Head of caudate nucleus (tissue), 42 donors: ENCODE measurements at regions not wholly inside any gene's neighbourhood (a gene's known extent, or its start where the extent isn't known, plus 50 kb on each side); places are given as distances from the start of the nearest gene placed in this dataset.

Experiments
- DNase-seq, 42 donors: peaks; one replicate each; pipeline versions ENCODE4 v3.0.0 to v3.0.0-alpha.2; 2020 to 2021; ENCODE audit warnings: mixed read lengths in 7 of 42
- intact Hi-C: fragments of 100-400 bp; cut with DNase I; formaldehyde crosslinking; loops from one replicate; pipeline ENCODE4 v1.15.0; 2022

- no peak for DNase-seq
- intact Hi-C loops = no loop called here
These were observed 128.9 kb downstream of the CCT6B start for GRCh38 chr17:34832376-34832775.

GRCh38 chr17:34827008-34827407 lies 134.3 kb downstream of the CCT6B start:
- intact Hi-C loops = no loop called here
- no peak for DNase-seq

GRCh38 chr17:34826332-34826731 lies 134.9 kb downstream of the CCT6B start:
- DNase-seq = no peak

GRCh38 chr17:34825884-34826283 lies 135.4 kb downstream of the CCT6B start:
- no peak for DNase-seq
- intact Hi-C loops = no loop called here

More at GRCh38 chr17:34826332-34826731, 134.9 kb downstream of the CCT6B start:
- intact Hi-C loops = no loop called here

GRCh38 chr17:34825102-34825501 lies 136.2 kb downstream of the CCT6B start:
- intact Hi-C loops = no loop called here
- no peak for DNase-seq

- no peak for DNase-seq
- intact Hi-C loops = no loop called here
These were observed 138.2 kb downstream of the CCT6B start for GRCh38 chr17:34823023-34823422.

GRCh38 chr17:34822007-34822739 lies 139.1 kb downstream of the CCT6B start:
- no peak for DNase-seq
- intact Hi-C loops = no loop called here

- DNase-seq = no peak
- intact Hi-C loops = no loop called here
These were observed 140.3 kb downstream of the CCT6B start for GRCh38 chr17:34820922-34821321.

- DNase-seq = no peak
- intact Hi-C loops = no loop called here
These were observed 140.9 kb downstream of the CCT6B start for GRCh38 chr17:34820248-34820801.

- DNase-seq = no peak
- intact Hi-C loops = no loop called here
These were observed 143.8 kb downstream of the CCT6B start for GRCh38 chr17:34817252-34818035.

GRCh38 chr17:34816848-34817247 lies 144.4 kb downstream of the CCT6B start:
- intact Hi-C loops = no loop called here
- no peak for DNase-seq

- DNase-seq = no peak
- intact Hi-C loops = no loop called here
These were observed 148.0 kb downstream of the CCT6B start for GRCh38 chr17:34813290-34813689.

- no peak for DNase-seq
- intact Hi-C loops = no loop called here
These were observed 149.7 kb downstream of the CCT6B start for GRCh38 chr17:34811561-34811960.

GRCh38 chr17:34800661-34801060 lies 160.6 kb downstream of the CCT6B start:
- intact Hi-C loops = no loop called here
- DNase-seq = no peak

- DNase-seq = no peak
- intact Hi-C loops = no loop called here
These were observed 161.5 kb downstream of the CCT6B start for GRCh38 chr17:34799751-34800150.

GRCh38 chr17:34798581-34798980 lies 162.7 kb downstream of the CCT6B start:
- intact Hi-C loops = no loop called here
- DNase-seq = no peak

GRCh38 chr17:34797720-34798119 lies 163.5 kb downstream of the CCT6B start:
- peak in 1 of 42 donors; percentile 14 for DNase-seq
- intact Hi-C loops = no loop called here

GRCh38 chr17:34793231-34793908 lies 167.9 kb downstream of the CCT6B start:
- DNase-seq = no peak
- intact Hi-C loops = no loop called here

- intact Hi-C loops = no loop called here
- no peak for DNase-seq
These were observed 172.6 kb downstream of the CCT6B start for GRCh38 chr17:34788696-34789095.

GRCh38 chr17:34784526-34784925 lies 176.7 kb downstream of the CCT6B start:
- intact Hi-C loops = no loop called here
- DNase-seq = no peak
